Hepatocyte (in vitro differentiated cells): ENCODE measurements at regions not wholly inside any gene's neighbourhood (a gene's known extent, or its start where the extent isn't known, plus 50 kb on each side); places are given as distances from the start of the nearest gene placed in this dataset.
A peak's percentile ranks its signal among the peaks of the same experiment; 100 is the strongest.
"Not testable (repeated sequence)": the region's sequence is repeated elsewhere in the genome, so short reads cannot be mapped to it uniquely, and the experiment has no call there.

ENCODE experiments used
- DNase-seq: peaks from one replicate; pipeline ENCODE4 v3.0.0-alpha.2; 2016; ENCODE audit warnings: low spot score
- H2AFZ ChIP-seq: fragments of 200-600 bp; sonication (generic); 2 replicates; pipeline ENCODE4 v1.6.0; 2016; ENCODE audit warnings: antibody characterized with exemption, mild to moderate bottlenecking
- H3K27ac ChIP-seq: fragments of 200-600 bp; sonication (generic); 2 replicates; pipeline ENCODE4 v1.5.1; 2016; ENCODE audit warnings: mild to moderate bottlenecking
- H3K27me3 ChIP-seq: fragments of 200-600 bp; sonication (generic); 2 replicates; pipeline ENCODE4 v1.6.1; 2016
- H3K36me3 ChIP-seq: fragments of 200-600 bp; sonication (generic); replicated peaks from 2 replicates; pipeline ENCODE4 v1.5.1; 2016; ENCODE audit warnings: low read depth; ENCODE audit not compliant: insufficient read depth
- H3K4me1 ChIP-seq: fragments of 200-600 bp; sonication (generic); 2 replicates; pipeline ENCODE4 v1.5.1; 2016; ENCODE audit warnings: mild to moderate bottlenecking, moderate library complexity; ENCODE audit not compliant: insufficient read depth
- H3K4me2 ChIP-seq: fragments of 200-600 bp; sonication (generic); 2 replicates; pipeline ENCODE4 v1.6.0; 2016
- H3K4me3 ChIP-seq: fragments of 200-600 bp; sonication (generic); 2 replicates; pipeline ENCODE4 v1.5.1; 2016; ENCODE audit warnings: mild to moderate bottlenecking
- H3K79me2 ChIP-seq: fragments of 200-600 bp; sonication (generic); 2 replicates; pipeline ENCODE4 v1.6.0; 2017; ENCODE audit warnings: mild to moderate bottlenecking
- H3K9me2 ChIP-seq: fragments of 200-600 bp; sonication (generic); replicated peaks from 2 replicates; pipeline ENCODE4 v1.6.0; 2017; ENCODE audit warnings: mild to moderate bottlenecking; ENCODE audit not compliant: insufficient read depth
- H3K9me3 ChIP-seq: fragments of 200-600 bp; sonication (generic); 2 replicates; pipeline ENCODE4 v1.5.1; 2016; ENCODE audit warnings: low read depth, mild to moderate bottlenecking
- H4K20me1 ChIP-seq: fragments of 200-600 bp; sonication (generic); 2 replicates; pipeline ENCODE4 v1.6.0; 2016; ENCODE audit warnings: mild to moderate bottlenecking; ENCODE audit not compliant: insufficient read depth, poor library complexity, severe bottlenecking
- EZH2 ChIP-seq: fragments of 200-600 bp; sonication (generic); IDR thresholded peaks from 2 replicates; pipeline ENCODE4 v1.6.1; 2016; ENCODE audit warnings: antibody characterized with exemption, mild to moderate bottlenecking, borderline replicate concordance
- EZH2phosphoT487 ChIP-seq: fragments of 200-600 bp; sonication (generic); IDR thresholded peaks from one replicate; pipeline ENCODE4 v1.6.1; 2018; ENCODE audit warnings: antibody characterized with exemption, mild to moderate bottlenecking, low read depth, moderate library complexity; ENCODE audit not compliant: unreplicated experiment, severe bottlenecking
- WGBS: methylation state at CpG from one replicate; pipeline ENCODE4 v1.1.6; 2016; ENCODE audit warnings: low lambda C conversion rate; ENCODE audit errors: missing lambda C conversion rate; 5-methylcytosine and 5-hydroxymethylcytosine counted together
- TF ChIP-seq, protein P1 (sequence below): fragments of 200-600 bp; sonication (generic); IDR thresholded peaks from 2 replicates; pipeline ENCODE4 v1.5.1; 2016; ENCODE audit warnings: antibody characterized with exemption, mild to moderate bottlenecking; ENCODE audit not compliant: poor library complexity

DNA sequence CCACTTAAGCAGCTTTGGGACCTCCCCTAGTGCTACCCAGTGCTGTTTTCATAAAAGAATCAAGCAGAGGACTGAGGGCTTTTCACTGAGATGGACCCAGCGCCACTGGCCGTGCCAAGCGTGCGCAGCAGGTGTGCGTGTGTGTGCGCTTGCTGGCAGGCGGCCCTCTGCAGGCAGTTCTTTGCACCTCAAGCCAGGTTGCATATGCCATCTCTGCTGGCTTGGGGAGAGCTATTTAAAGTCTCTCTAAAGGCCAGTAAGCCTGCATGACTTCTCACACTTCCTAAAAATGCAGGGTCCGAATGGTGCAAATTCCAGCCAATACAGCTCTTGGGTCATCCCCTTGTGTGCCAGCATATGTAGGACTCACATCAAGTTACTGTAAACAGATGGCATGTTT, 255.5 kb downstream of the RNF152 start:
- no peaks in the 10 kb centered on the region for H3K79me2 ChIP-seq
- H3K9me3 ChIP-seq = no peaks in the 10 kb centered on the region
- H3K27ac ChIP-seq = no peak overlapping the region
- H3K4me1 ChIP-seq = peaks cover 23% of the 10 kb centered on the region
- DNase-seq = no peak
- no peaks in the 10 kb centered on the region for H3K9me2 ChIP-seq
- no peaks in the 10 kb centered on the region for H3K27me3 ChIP-seq
- 66% methylated on average over 8 of the region's 8 CpGs for WGBS
- no peak overlapping the region for H2AFZ ChIP-seq
- H3K36me3 ChIP-seq = no peaks in the 10 kb centered on the region
- no peak for TF ChIP-seq EZH2phosphoT487
- no peak overlapping the region for H3K4me2 ChIP-seq
- H3K4me3 ChIP-seq = no peak overlapping the region
- no peaks in the 10 kb centered on the region for H4K20me1 ChIP-seq

- H3K79me2 ChIP-seq = no peaks in the 10 kb centered on the region
- H3K27ac ChIP-seq = peak overlapping the region; percentile 60
- no peak overlapping the region for H3K4me3 ChIP-seq
- no peaks in the 10 kb centered on the region for H3K27me3 ChIP-seq
- peaks cover 23% of the 10 kb centered on the region for H3K4me1 ChIP-seq
- DNase-seq = peak; percentile 75
- H4K20me1 ChIP-seq = no peaks in the 10 kb centered on the region
- no peaks in the 10 kb centered on the region for H3K9me2 ChIP-seq
- no peaks in the 10 kb centered on the region for H3K36me3 ChIP-seq
- no peaks in the 10 kb centered on the region for H3K9me3 ChIP-seq
- H3K4me2 ChIP-seq = peak overlapping the region; percentile 20
- WGBS = 20% methylated on average over 7 of the region's 7 CpGs
- no peak for TF ChIP-seq EZH2phosphoT487
- TF ChIP-seq, protein P1, sequence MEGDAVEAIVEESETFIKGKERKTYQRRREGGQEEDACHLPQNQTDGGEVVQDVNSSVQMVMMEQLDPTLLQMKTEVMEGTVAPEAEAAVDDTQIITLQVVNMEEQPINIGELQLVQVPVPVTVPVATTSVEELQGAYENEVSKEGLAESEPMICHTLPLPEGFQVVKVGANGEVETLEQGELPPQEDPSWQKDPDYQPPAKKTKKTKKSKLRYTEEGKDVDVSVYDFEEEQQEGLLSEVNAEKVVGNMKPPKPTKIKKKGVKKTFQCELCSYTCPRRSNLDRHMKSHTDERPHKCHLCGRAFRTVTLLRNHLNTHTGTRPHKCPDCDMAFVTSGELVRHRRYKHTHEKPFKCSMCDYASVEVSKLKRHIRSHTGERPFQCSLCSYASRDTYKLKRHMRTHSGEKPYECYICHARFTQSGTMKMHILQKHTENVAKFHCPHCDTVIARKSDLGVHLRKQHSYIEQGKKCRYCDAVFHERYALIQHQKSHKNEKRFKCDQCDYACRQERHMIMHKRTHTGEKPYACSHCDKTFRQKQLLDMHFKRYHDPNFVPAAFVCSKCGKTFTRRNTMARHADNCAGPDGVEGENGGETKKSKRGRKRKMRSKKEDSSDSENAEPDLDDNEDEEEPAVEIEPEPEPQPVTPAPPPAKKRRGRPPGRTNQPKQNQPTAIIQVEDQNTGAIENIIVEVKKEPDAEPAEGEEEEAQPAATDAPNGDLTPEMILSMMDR = peak; percentile 77
- peak overlapping the region; percentile 13 for H2AFZ ChIP-seq
These were observed 256.8 kb downstream of the RNF152 start for GRCh38 chr18:61635901-61636528.

DNA sequence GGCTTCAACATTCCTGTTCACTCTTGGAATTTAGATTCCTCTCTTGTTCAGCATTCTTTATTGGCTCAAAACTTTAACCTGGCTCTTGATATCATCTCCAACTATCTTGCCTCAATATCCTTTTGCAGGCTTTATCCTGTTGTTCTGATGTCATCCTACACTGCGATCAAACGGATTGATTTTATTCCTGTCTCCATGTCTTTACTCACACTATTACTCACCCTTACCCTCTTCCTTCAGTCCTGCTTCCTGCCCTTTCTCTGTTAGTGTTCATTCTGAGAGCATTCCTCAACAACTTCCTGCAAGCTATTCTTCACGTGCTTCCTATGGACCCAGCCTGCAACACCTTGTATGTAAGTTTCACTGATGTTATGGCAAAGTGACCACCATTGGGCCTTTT, 264.7 kb downstream of the RNF152 start:
- H3K4me3 ChIP-seq = no peak overlapping the region
- TF ChIP-seq EZH2phosphoT487 = no peak
- TF ChIP-seq, protein P1 = no peak
- no peak for TF ChIP-seq EZH2
- H3K9me3 ChIP-seq = no peaks in the 10 kb centered on the region
- no peak overlapping the region for H2AFZ ChIP-seq
- no peaks in the 10 kb centered on the region for H3K79me2 ChIP-seq
- no peaks in the 10 kb centered on the region for H4K20me1 ChIP-seq
- no peaks in the 10 kb centered on the region for H3K27me3 ChIP-seq
- 57% methylated on average over 3 of the region's 3 CpGs for WGBS
- H3K36me3 ChIP-seq = no peaks in the 10 kb centered on the region
- no peak for DNase-seq
- H3K4me2 ChIP-seq = no peak overlapping the region
- H3K9me2 ChIP-seq = no peaks in the 10 kb centered on the region
- no peak overlapping the region for H3K27ac ChIP-seq
- no peaks in the 10 kb centered on the region for H3K4me1 ChIP-seq

DNA sequence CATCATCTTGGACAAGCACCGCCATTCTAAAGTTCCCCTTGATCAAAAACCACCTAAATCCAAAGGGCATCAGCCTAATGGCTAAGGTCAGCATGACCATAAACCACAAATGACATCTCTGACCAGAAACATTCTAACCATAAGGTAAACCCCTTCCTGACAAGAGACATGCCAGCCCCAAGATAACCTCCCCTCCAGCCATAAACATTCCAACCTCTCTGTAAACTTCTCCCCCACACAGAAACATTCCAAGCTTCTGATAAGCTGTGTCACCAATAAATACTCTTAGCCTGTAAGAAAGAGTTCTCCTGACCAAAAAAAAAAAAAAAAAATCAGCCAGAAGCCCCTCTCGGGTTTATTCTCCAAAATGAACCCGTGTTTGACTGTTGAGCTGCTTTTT, 268.2 kb downstream of the RNF152 start:
- not testable (repeated sequence) for H3K4me3 ChIP-seq, H3K9me3 ChIP-seq, DNase-seq, H3K9me2 ChIP-seq, H4K20me1 ChIP-seq, H2AFZ ChIP-seq, H3K4me1 ChIP-seq, H3K27me3 ChIP-seq, H3K79me2 ChIP-seq, H3K36me3 ChIP-seq, H3K4me2 ChIP-seq
- H3K27ac ChIP-seq = peak overlapping the region; percentile 57
- WGBS = 79% methylated on average over 3 of the region's 3 CpGs
